HEK293 (cell line): ENCODE measurements at regions not wholly inside any gene's neighbourhood (a gene's known extent, or its start where the extent isn't known, plus 50 kb on each side); places are given as distances from the start of the nearest gene placed in this dataset.

ENCODE experiments used
- CTCF ChIP-seq: fragments of 450-650 bp; formaldehyde crosslinking; IDR thresholded peaks from 2 replicates; pipeline ENCODE4 v1.5.1; 2016; ENCODE audit warnings: missing biosample characterization, missing genetic modification characterization
- HOXC10 ChIP-seq: sonication (generic); formaldehyde crosslinking; IDR thresholded peaks from 2 replicates; pipeline ENCODE4 v1.8.1; 2023; ENCODE audit warnings: mild to moderate bottlenecking, missing genetic modification reagents
- HOXD13 ChIP-seq: sonication (generic); formaldehyde crosslinking; IDR thresholded peaks from 2 replicates; pipeline ENCODE4 v1.8.0; 2022; ENCODE audit warnings: missing genetic modification reagents, borderline replicate concordance
- ZEB2 ChIP-seq: fragments of 450-650 bp; formaldehyde crosslinking; IDR thresholded peaks from 2 replicates; pipeline ENCODE4 v1.5.1; 2016; ENCODE audit warnings: missing biosample characterization, missing genetic modification characterization
- ZNF311 ChIP-seq: fragments of 450-650 bp; formaldehyde crosslinking; IDR thresholded peaks from 2 replicates; pipeline ENCODE4 v1.5.1; 2017; ENCODE audit warnings: missing biosample characterization, missing genetic modification characterization, borderline replicate concordance
- ZNF335 ChIP-seq: fragments of 450-650 bp; formaldehyde crosslinking; conservative IDR thresholded peaks from 2 replicates; pipeline ENCODE4 v1.5.1; 2016; ENCODE audit warnings: missing biosample characterization, missing genetic modification characterization
- ZNF707 ChIP-seq: fragments of 450-650 bp; formaldehyde crosslinking; IDR thresholded peaks from 2 replicates; pipeline ENCODE4 v1.5.1; 2016; ENCODE audit warnings: missing biosample characterization, missing genetic modification characterization
- TF ChIP-seq, protein P1 (sequence below): fragments of 450-650 bp; formaldehyde crosslinking; IDR thresholded peaks from 2 replicates; pipeline ENCODE4 v1.5.1; 2016; ENCODE audit warnings: missing biosample characterization, missing genetic modification characterization, low read depth
- TF ChIP-seq, protein P2 (sequence below): sonication (generic); formaldehyde crosslinking; IDR thresholded peaks from 2 replicates; pipeline ENCODE4 v1.8.1; 2022; ENCODE audit warnings: mild to moderate bottlenecking, moderate library complexity, missing genetic modification reagents

GRCh38 chr2:214651451-214651850, 158.0 kb downstream of the BARD1 start:
- TF ChIP-seq CTCF (tag by site-specific recombination) (no peak), ZNF707 (tag by site-specific recombination) (no peak), ZNF335 (tag by site-specific recombination) (no peak), ZNF311 (tag by site-specific recombination) (no peak), HOXC10 (CRISPR knock-in tag) (no peak), HOXD13 (no peak), ZEB2 (no peak)
- TF ChIP-seq, protein P1, sequence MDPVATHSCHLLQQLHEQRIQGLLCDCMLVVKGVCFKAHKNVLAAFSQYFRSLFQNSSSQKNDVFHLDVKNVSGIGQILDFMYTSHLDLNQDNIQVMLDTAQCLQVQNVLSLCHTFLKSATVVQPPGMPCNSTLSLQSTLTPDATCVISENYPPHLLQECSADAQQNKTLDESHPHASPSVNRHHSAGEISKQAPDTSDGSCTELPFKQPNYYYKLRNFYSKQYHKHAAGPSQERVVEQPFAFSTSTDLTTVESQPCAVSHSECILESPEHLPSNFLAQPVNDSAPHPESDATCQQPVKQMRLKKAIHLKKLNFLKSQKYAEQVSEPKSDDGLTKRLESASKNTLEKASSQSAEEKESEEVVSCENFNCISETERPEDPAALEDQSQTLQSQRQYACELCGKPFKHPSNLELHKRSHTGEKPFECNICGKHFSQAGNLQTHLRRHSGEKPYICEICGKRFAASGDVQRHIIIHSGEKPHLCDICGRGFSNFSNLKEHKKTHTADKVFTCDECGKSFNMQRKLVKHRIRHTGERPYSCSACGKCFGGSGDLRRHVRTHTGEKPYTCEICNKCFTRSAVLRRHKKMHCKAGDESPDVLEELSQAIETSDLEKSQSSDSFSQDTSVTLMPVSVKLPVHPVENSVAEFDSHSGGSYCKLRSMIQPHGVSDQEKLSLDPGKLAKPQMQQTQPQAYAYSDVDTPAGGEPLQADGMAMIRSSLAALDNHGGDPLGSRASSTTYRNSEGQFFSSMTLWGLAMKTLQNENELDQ (tag by site-specific recombination) = no peak
- TF ChIP-seq, protein P2, sequence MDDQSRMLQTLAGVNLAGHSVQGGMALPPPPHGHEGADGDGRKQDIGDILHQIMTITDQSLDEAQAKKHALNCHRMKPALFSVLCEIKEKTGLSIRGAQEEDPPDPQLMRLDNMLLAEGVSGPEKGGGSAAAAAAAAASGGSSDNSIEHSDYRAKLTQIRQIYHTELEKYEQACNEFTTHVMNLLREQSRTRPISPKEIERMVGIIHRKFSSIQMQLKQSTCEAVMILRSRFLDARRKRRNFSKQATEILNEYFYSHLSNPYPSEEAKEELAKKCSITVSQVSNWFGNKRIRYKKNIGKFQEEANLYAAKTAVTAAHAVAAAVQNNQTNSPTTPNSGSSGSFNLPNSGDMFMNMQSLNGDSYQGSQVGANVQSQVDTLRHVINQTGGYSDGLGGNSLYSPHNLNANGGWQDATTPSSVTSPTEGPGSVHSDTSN = no peak
